Neural crest cell (in vitro differentiated cells): ENCODE measurements at regions not wholly inside any gene's neighbourhood (a gene's known extent, or its start where the extent isn't known, plus 50 kb on each side); places are given as distances from the start of the nearest gene placed in this dataset.

Experiments
- DNase-seq: peaks from one replicate; pipeline ENCODE4 v3.0.0; 2021; ENCODE audit warnings: low read depth, mixed read lengths, low spot score
- H3K27ac Mint-ChIP-seq: one replicate; pipeline ENCODE4 v1.8.0; 2021; ENCODE audit warnings: mild to moderate bottlenecking, mixed read lengths; ENCODE audit not compliant: unreplicated experiment
- H3K27me3 Mint-ChIP-seq: 2 replicates; pipeline ENCODE4 v1.8.0; 2021; ENCODE audit warnings: low read depth, mild to moderate bottlenecking, mixed read lengths
- H3K36me3 Mint-ChIP-seq: 2 replicates; pipeline ENCODE4 v1.8.0; 2021; ENCODE audit warnings: low read depth, mild to moderate bottlenecking, mixed read lengths
- H3K4me1 Mint-ChIP-seq: 2 replicates; pipeline ENCODE4 v1.8.0; 2021; ENCODE audit warnings: mixed read lengths
- H3K4me3 Mint-ChIP-seq: one replicate; pipeline ENCODE4 v1.8.0; 2021; ENCODE audit warnings: mild to moderate bottlenecking, mixed read lengths
- H3K9me3 Mint-ChIP-seq: 2 replicates; pipeline ENCODE4 v1.8.0; 2021; ENCODE audit warnings: mixed read lengths
- CTCF ChIP-seq: fragments of 200-600 bp; sonication (generic); conservative IDR thresholded peaks from 2 replicates; pipeline ENCODE4 v1.5.0; 2021; ENCODE audit warnings: antibody characterized with exemption, mild to moderate bottlenecking

- H3K9me3 Mint-ChIP-seq: no peaks in the 10 kb centered on the region
- no peak for TF ChIP-seq CTCF
- peaks cover 10% of the 10 kb centered on the region for H3K27me3 Mint-ChIP-seq
- no peaks in the 10 kb centered on the region for H3K36me3 Mint-ChIP-seq
- no peak overlapping the region for H3K4me3 Mint-ChIP-seq
- DNase-seq: no peak
- H3K27ac Mint-ChIP-seq: no peak overlapping the region
- H3K4me1 Mint-ChIP-seq: peaks cover 56% of the 10 kb centered on the region
These were observed 176.3 kb downstream of the TMEM161B start for GRCh38 chr5:88092358-88092757.

GRCh38 chr5:88090506-88090905 lies 178.1 kb downstream of the TMEM161B start:
- H3K4me3 Mint-ChIP-seq: no peak overlapping the region
- no peak overlapping the region for H3K27ac Mint-ChIP-seq
- TF ChIP-seq CTCF: no peak
- DNase-seq: no peak
- H3K9me3 Mint-ChIP-seq: no peaks in the 10 kb centered on the region
- no peaks in the 10 kb centered on the region for H3K36me3 Mint-ChIP-seq
- H3K4me1 Mint-ChIP-seq: peaks cover 61% of the 10 kb centered on the region
- peaks cover 8% of the 10 kb centered on the region for H3K27me3 Mint-ChIP-seq

GRCh38 chr5:88089719-88090390 lies 178.8 kb downstream of the TMEM161B start:
- Mint-ChIP-seq H3K4me1 (peaks cover 60% of the 10 kb centered on the region), H3K36me3 (no peaks in the 10 kb centered on the region), H3K4me3 (no peak overlapping the region), H3K27ac (no peak overlapping the region), H3K9me3 (no peaks in the 10 kb centered on the region), H3K27me3 (peaks cover 8% of the 10 kb centered on the region)
- no peak for TF ChIP-seq CTCF
- no peak for DNase-seq

- Mint-ChIP-seq H3K9me3 (no peaks in the 10 kb centered on the region), H3K27ac (no peak overlapping the region), H3K27me3 (peaks cover 2% of the 10 kb centered on the region), H3K4me1 (peaks cover 36% of the 10 kb centered on the region), H3K36me3 (no peaks in the 10 kb centered on the region), H3K4me3 (no peak overlapping the region)
- no peak for TF ChIP-seq CTCF
- no peak for DNase-seq
These were observed 183.2 kb downstream of the TMEM161B start for GRCh38 chr5:88085462-88085861.

GRCh38 chr5:88081877-88082276 lies 186.8 kb downstream of the TMEM161B start:
- Mint-ChIP-seq H3K27ac (no peak overlapping the region), H3K36me3 (peaks cover 2% of the 10 kb centered on the region), H3K4me1 (peaks cover 20% of the 10 kb centered on the region), H3K4me3 (no peak overlapping the region), H3K9me3 (peaks cover 6% of the 10 kb centered on the region), H3K27me3 (no peaks in the 10 kb centered on the region)
- no peak for DNase-seq
- no peak for TF ChIP-seq CTCF
